CD4-positive, alpha-beta T cell (primary cell): ENCODE measurements at regions not wholly inside any gene's neighbourhood (a gene's known extent, or its start where the extent isn't known, plus 50 kb on each side); places are given as distances from the start of the nearest gene placed in this dataset.
"Not testable (repeated sequence)": the region's sequence is repeated elsewhere in the genome, so short reads cannot be mapped to it uniquely, and the experiment has no call there.

Experiments
- ATAC-seq: fragments of 200-7000 bp; cut with Tn5 transposase; one replicate; pipeline ENCODE4 v1.10.0; 2022; ENCODE audit warnings: mild to moderate bottlenecking; ENCODE audit not compliant: poor library complexity
- CTCF ChIA-PET: fragments of 350-600 bp; sonication (Branson Sonifier 250); formaldehyde crosslinking; loops from one replicate; lab custom pipeline; 2021; ENCODE audit warnings: antibody characterized with exemption, inconsistent platforms; lab: Charles Lee
- POLR2A ChIA-PET: fragments of 350-600 bp; sonication (Branson Sonifier 250); formaldehyde crosslinking; loops from one replicate; lab custom pipeline; 2021; ENCODE audit warnings: antibody characterized with exemption, inconsistent platforms; lab: Charles Lee
- DNase-seq, 14 experiments: peaks; one replicate each; pipeline ENCODE4 v3.0.0-alpha.2; 2013 to 2020; ENCODE audit warnings: mixed read lengths in 2 of 14
- H3K27ac ChIP-seq, 2 donors: one replicate each; pipeline versions ENCODE4 v1.5.1 to v1.7.0; 2013; ENCODE audit warnings: low read length in 2 of 2, low read depth in 1 of 2, mild to moderate bottlenecking in 1 of 2
- H3K27me3 ChIP-seq, 2 experiments: 1 replicate in 1 of 2; 2 replicates in 1 of 2; pipeline versions ENCODE4 v1.6.1 to v1.7.0; 2013; ENCODE audit warnings: low read length in 2 of 2, control low read depth in 1 of 2, mild to moderate bottlenecking in 1 of 2, moderate library complexity in 1 of 2; ENCODE audit not compliant: insufficient read depth in 2 of 2, control insufficient read depth in 1 of 2
- H3K36me3 ChIP-seq: one replicate; pipeline ENCODE4 v1.6.1; 2013; ENCODE audit warnings: low read length, control low read depth; ENCODE audit not compliant: insufficient read depth
- H3K4me1 ChIP-seq: one replicate; pipeline ENCODE4 v1.6.1; 2013; ENCODE audit warnings: low read length, control low read depth; ENCODE audit not compliant: insufficient read depth
- H3K4me3 ChIP-seq: one replicate; pipeline ENCODE4 v1.5.1; 2013; ENCODE audit warnings: mild to moderate bottlenecking, low read length, moderate library complexity
- H3K9me3 ChIP-seq, 2 experiments: 1 replicate in 1 of 2; 2 replicates in 1 of 2; pipeline versions ENCODE4 v1.6.1 to v1.7.0; 2013; ENCODE audit warnings: low read length in 2 of 2, mild to moderate bottlenecking in 2 of 2, control low read depth in 1 of 2, moderate library complexity in 1 of 2; ENCODE audit not compliant: control insufficient read depth in 1 of 2, insufficient read depth in 1 of 2
- H3K27ac Mint-ChIP-seq: one replicate; pipeline ENCODE4 v1.8.0; 2020; ENCODE audit warnings: mixed read lengths
- H3K27me3 Mint-ChIP-seq: one replicate; pipeline ENCODE4 v1.8.0; 2021; ENCODE audit warnings: mixed read lengths
- H3K36me3 Mint-ChIP-seq: one replicate; pipeline ENCODE4 v1.8.0; 2021; ENCODE audit warnings: low read depth, mixed read lengths
- H3K4me1 Mint-ChIP-seq: one replicate; pipeline ENCODE4 v1.8.0; 2021; ENCODE audit warnings: low read depth, mixed read lengths
- H3K4me3 Mint-ChIP-seq: one replicate; pipeline ENCODE4 v1.8.0; 2020; ENCODE audit warnings: mild to moderate bottlenecking, mixed read lengths
- H3K9me3 Mint-ChIP-seq: one replicate; pipeline ENCODE4 v1.8.0; 2020; ENCODE audit warnings: mixed read lengths
- CTCF ChIP-seq: fragments of 200-600 bp; IDR thresholded peaks from one replicate; pipeline ENCODE4 v1.8.0; 2022; ENCODE audit warnings: antibody characterized with exemption, mild to moderate bottlenecking
- intact Hi-C, 2 experiments: fragments of 100-400 bp; cut with DNase I in 1 of 2; cut with micrococcal nuclease in 1 of 2; formaldehyde crosslinking; loops; one replicate each; pipeline versions ENCODE4 v1.15.1 to v1.9.0; 2023 to 2025; cut with DNase I, micrococcal nuclease

DNA sequence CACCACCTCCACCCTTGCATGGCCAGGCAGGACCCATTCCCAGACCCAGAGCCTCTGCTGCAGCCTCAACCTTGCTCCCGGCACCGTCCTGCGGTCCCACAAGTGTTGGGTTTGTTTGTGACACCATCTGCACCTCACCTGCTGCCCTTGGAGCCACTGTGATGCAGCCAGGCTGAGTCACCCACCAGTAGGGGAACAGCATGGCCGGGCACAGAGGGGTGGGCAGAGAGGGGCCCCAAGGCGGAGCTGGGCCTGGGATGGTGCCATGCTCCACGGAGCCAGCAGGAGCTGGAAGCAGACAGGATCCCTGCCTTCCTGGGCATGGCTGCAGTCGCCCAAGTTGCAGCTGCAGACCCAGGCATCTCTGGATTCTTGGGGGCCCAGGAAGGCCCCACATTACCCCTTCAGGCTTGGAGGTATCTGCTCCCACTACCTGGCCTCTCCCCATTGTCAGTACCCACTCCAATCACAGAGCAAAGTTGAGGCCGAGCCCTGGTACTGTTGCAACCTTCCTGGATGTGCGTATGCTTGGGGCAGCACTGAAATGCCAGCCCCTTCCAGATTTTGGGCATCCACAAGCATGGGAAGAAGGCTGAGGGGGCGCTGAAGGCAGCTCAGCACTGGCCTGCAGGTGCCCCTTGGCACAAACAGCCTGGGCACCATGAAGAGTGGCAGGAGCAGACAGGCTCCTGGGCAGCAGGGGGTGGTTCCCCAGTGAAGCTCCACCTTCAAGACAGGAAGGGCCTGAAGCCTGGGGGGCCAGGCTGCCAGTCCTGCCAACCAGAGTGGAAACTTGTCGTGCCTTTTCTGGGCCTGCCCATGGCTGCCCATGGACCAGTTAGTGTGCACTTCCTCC lies 172.8 kb downstream of the MATN1 start:
- Mint-ChIP-seq H3K4me3 (no peak overlapping the region), H3K4me1 (no peaks in the 10 kb centered on the region), H3K27ac (no peak overlapping the region), H3K9me3 (peaks cover 3% of the 10 kb centered on the region), H3K27me3 (peaks cover 41% of the 10 kb centered on the region), H3K36me3 (no peaks in the 10 kb centered on the region)
- no peak for TF ChIP-seq CTCF
- POLR2A ChIA-PET = no interaction called here
- CTCF ChIA-PET = no interaction called here
- intact Hi-C loops = no loop called here
- Histone ChIP-seq H3K4me1 (no peaks in the 10 kb centered on the region), H3K27me3 (peaks cover 3 to 15% of the 10 kb centered on the region in 2 experiments), H3K9me3 (peaks cover 0 to 11% of the 10 kb centered on the region in 2 experiments), H3K4me3 (no peak overlapping the region), H3K36me3 (no peaks in the 10 kb centered on the region), H3K27ac (no peak overlapping the region)
- ATAC-seq = no peak
- DNase-seq = no peak

DNA sequence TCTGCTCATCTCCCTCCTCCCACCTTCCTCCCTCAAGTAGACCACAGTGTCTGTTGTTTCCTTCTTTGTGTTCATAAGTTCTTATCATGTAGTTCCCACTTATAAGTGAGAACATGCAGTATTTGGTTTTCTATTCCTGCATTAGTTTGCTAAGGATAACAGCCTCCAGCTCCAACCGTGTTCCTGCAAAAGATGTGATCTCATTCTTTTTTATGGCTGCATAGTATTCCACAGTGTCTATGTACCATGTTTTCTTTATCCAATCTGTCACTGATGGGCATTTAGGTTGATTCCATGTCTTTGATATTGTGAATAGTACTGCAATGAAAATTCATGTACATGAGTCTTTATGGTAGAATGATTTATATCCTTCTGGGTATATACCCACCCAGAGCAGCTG lies 173.5 kb downstream of the MATN1 start:
- H3K4me1 ChIP-seq, H3K36me3 ChIP-seq, intact Hi-C loops, CTCF ChIA-PET, H3K9me3 Mint-ChIP-seq, POLR2A ChIA-PET, H3K4me1 Mint-ChIP-seq, H3K36me3 Mint-ChIP-seq, H3K27ac ChIP-seq, DNase-seq, H3K4me3 ChIP-seq, ATAC-seq, H3K27ac Mint-ChIP-seq, H3K4me3 Mint-ChIP-seq: not testable (repeated sequence)
- Histone ChIP-seq H3K9me3 (peaks cover 0 to 11% of the 10 kb centered on the region in 2 experiments), H3K27me3 (peaks cover 3 to 14% of the 10 kb centered on the region in 2 experiments)
- H3K27me3 Mint-ChIP-seq = peaks cover 33% of the 10 kb centered on the region

DNA sequence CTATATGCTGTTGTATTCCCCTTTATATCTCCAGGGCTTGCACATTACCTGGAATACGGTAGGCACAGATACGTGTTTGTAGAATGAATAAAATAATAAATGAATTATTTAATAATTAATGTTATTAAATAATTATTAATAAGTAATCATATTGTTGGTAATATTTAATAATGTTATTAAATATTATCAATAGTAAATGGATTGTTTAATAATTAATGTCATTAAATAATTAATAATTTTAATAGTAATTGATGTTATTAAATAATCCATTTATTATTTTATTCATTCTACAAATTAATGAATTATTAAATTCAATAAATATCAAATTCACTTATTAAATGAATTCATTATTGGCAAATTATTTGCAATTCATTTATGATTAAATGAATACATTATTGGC lies 175.1 kb downstream of the MATN1 start:
- ChIA-PET CTCF (no interaction called here), POLR2A (no interaction called here)
- Histone ChIP-seq H3K27me3 (peaks cover 7 to 9% of the 10 kb centered on the region in 2 experiments), H3K9me3 (peaks cover 0 to 11% of the 10 kb centered on the region in 2 experiments), H3K27ac (no peak overlapping the region), H3K4me3 (no peak overlapping the region), H3K36me3 (no peaks in the 10 kb centered on the region), H3K4me1 (no peaks in the 10 kb centered on the region)
- ATAC-seq (no peak), DNase-seq (no peak)
- intact Hi-C loops = no loop called here
- Mint-ChIP-seq H3K27ac (no peak overlapping the region), H3K36me3 (no peaks in the 10 kb centered on the region), H3K4me1 (no peaks in the 10 kb centered on the region), H3K27me3 (peaks cover 27% of the 10 kb centered on the region), H3K4me3 (no peak overlapping the region), H3K9me3 (peaks cover 3% of the 10 kb centered on the region)
- TF ChIP-seq CTCF = no peak

DNA sequence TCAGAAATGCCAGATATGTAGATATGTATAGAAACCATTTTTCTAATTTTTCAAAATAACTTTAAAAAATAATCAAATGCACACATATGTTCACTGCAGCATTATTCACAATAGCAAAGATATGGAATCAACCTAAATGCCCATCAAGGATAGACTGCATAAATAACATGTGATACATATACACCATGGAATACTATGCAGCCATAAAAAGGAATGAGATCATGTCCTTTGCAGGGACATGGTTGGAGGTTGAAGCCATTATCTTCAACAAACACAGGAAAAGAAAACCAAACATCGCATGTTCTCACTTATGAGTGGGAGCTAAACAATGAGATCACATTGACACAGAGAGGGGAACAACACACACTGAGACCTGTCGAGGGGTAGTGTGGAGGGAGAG lies 176.1 kb downstream of the MATN1 start:
- H3K4me1 ChIP-seq, H3K27me3 ChIP-seq, H3K36me3 ChIP-seq, ATAC-seq, H3K4me3 Mint-ChIP-seq, H3K9me3 Mint-ChIP-seq, POLR2A ChIA-PET, H3K36me3 Mint-ChIP-seq, intact Hi-C loops, H3K4me1 Mint-ChIP-seq, CTCF ChIA-PET, DNase-seq, H3K4me3 ChIP-seq, H3K27ac Mint-ChIP-seq, H3K27ac ChIP-seq: not testable (repeated sequence)
- peaks cover 0 to 11% of the 10 kb centered on the region in 2 experiments for H3K9me3 ChIP-seq
- H3K27me3 Mint-ChIP-seq = peaks cover 17% of the 10 kb centered on the region
